ENCODE measurements at regions not wholly inside any gene's neighbourhood (a gene's known extent, or its start where the extent isn't known, plus 50 kb on each side); places are given as distances from the start of the nearest gene placed in this dataset.

- no peaks in the 10 kb centered on the region for H3K27me3 ChIP-seq (ENCODE audit: control insufficient read depth in 1 of 2, insufficient read depth in 2 of 2, low read length in 2 of 2)
- no peak overlapping the region for H3K27ac ChIP-seq (ENCODE audit: low read depth, low read length)
- no peaks in the 10 kb centered on the region for H3K36me3 ChIP-seq (ENCODE audit: control insufficient read depth in 1 of 2, insufficient read depth in 2 of 2, low read length in 2 of 2)
- no peaks in the 10 kb centered on the region for H3K9me3 ChIP-seq (ENCODE audit: control insufficient read depth in 1 of 2, low read length in 2 of 2)
- H3K9ac ChIP-seq (ENCODE audit: low read depth in 1 of 2, low read length in 2 of 2): no peak overlapping the region
- no peak overlapping the region for H3K4me3 ChIP-seq (ENCODE audit: low read depth in 1 of 2, low read length in 2 of 2)
- H3K4me1 ChIP-seq (ENCODE audit: control insufficient read depth in 1 of 2, insufficient read depth in 2 of 2, low read length in 2 of 2): no peaks in the 10 kb centered on the region
Observed at GRCh38 chr9:88712484-88712883, 177.5 kb downstream of the NXNL2 start.

DNA sequence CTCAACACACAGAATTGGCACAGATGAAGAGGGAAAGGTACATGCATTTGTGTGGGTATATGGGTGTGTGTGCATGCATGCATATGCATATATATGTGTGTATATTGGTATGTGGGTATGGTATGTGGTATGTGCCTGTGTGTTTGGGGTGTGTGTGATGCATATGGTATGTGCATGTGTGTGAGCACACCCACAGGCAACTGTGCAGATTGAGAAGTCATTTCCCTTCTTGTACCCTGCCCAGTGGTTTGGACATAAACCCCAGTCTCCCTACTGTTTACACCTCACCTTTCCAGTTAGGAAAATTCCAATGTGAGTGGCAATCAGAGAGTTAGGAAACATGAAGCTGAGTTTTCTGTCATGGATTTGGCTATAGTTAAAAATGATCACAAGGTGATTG, 178.0 kb downstream of the NXNL2 start:
- Histone ChIP-seq H3K27ac (ENCODE audit: low read depth, low read length) (no peak overlapping the region), H3K4me3 (ENCODE audit: low read depth in 1 of 2, low read length in 2 of 2) (no peak overlapping the region), H3K27me3 (ENCODE audit: control insufficient read depth in 1 of 2, insufficient read depth in 2 of 2, low read length in 2 of 2) (no peaks in the 10 kb centered on the region), H3K36me3 (ENCODE audit: control insufficient read depth in 1 of 2, insufficient read depth in 2 of 2, low read length in 2 of 2) (no peaks in the 10 kb centered on the region), H3K9ac (ENCODE audit: low read depth in 1 of 2, low read length in 2 of 2) (no peak overlapping the region), H3K9me3 (ENCODE audit: control insufficient read depth in 1 of 2, low read length in 2 of 2) (no peaks in the 10 kb centered on the region), H3K4me1 (ENCODE audit: control insufficient read depth in 1 of 2, insufficient read depth in 2 of 2, low read length in 2 of 2) (no peaks in the 10 kb centered on the region)

GRCh38 chr9:88716596-88717290, 181.8 kb downstream of the NXNL2 start:
- Histone ChIP-seq H3K4me1 (ENCODE audit: control insufficient read depth in 1 of 2, insufficient read depth in 2 of 2, low read length in 2 of 2) (no peaks in the 10 kb centered on the region), H3K4me3 (ENCODE audit: low read depth in 1 of 2, low read length in 2 of 2) (no peak overlapping the region), H3K9me3 (ENCODE audit: control insufficient read depth in 1 of 2, low read length in 2 of 2) (no peaks in the 10 kb centered on the region), H3K9ac (ENCODE audit: low read depth in 1 of 2, low read length in 2 of 2) (no peak overlapping the region), H3K36me3 (ENCODE audit: control insufficient read depth in 1 of 2, insufficient read depth in 2 of 2, low read length in 2 of 2) (no peaks in the 10 kb centered on the region), H3K27me3 (ENCODE audit: control insufficient read depth in 1 of 2, insufficient read depth in 2 of 2, low read length in 2 of 2) (no peaks in the 10 kb centered on the region), H3K27ac (ENCODE audit: low read depth, low read length) (no peak overlapping the region)

- H3K27ac ChIP-seq (ENCODE audit: low read depth, low read length): no peak overlapping the region
- H3K27me3 ChIP-seq (ENCODE audit: control insufficient read depth in 1 of 2, insufficient read depth in 2 of 2, low read length in 2 of 2): no peaks in the 10 kb centered on the region
- H3K4me1 ChIP-seq (ENCODE audit: control insufficient read depth in 1 of 2, insufficient read depth in 2 of 2, low read length in 2 of 2): no peaks in the 10 kb centered on the region
- no peak overlapping the region for H3K4me3 ChIP-seq (ENCODE audit: low read depth in 1 of 2, low read length in 2 of 2)
- H3K9me3 ChIP-seq (ENCODE audit: control insufficient read depth in 1 of 2, low read length in 2 of 2): no peaks in the 10 kb centered on the region
- H3K9ac ChIP-seq (ENCODE audit: low read depth in 1 of 2, low read length in 2 of 2): no peak overlapping the region
- no peaks in the 10 kb centered on the region for H3K36me3 ChIP-seq (ENCODE audit: control insufficient read depth in 1 of 2, insufficient read depth in 2 of 2, low read length in 2 of 2)
Observed at GRCh38 chr9:88721025-88721424, 186.0 kb downstream of the NXNL2 start.

DNA sequence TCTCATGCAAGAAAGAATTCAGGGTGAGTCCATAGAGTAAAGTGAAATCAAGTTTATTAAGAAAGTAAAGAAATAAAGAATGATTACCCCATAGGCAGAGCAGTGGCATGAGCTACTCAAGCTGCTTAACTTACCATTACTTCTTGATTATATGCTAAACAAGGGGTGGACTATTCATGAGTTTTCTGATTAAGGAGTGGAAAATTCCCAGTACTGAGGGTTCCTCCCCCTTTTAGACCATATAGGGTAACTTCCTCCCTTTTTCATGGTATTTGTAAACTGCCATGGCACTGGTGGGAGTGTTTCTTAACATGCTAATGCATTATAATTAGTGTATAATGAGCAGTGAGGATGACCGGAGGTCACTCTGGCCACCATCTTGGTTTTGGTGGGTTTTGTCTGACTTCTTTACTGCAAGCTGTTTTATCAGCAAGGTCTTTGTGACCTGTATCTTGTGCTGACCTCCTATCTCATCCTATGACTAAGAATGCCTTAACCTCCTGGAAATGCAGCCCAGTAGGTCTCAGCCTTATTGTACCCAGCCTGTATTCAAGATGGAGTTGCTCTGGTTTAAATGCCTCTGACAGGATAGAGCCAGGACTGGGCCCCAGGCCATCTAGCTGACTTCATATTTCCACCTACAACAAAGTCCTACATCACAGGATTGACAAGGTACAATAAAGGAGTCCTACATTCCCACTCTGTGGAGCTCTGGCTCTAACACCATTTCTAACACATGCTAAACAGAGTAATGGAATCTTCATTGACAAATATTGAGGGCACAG, 186.7 kb downstream of the NXNL2 start:
- no peak overlapping the region for H3K9ac ChIP-seq (ENCODE audit: low read depth in 1 of 2, low read length in 2 of 2)
- no peak overlapping the region for H3K27ac ChIP-seq (ENCODE audit: low read depth, low read length)
- H3K4me1 ChIP-seq (ENCODE audit: control insufficient read depth in 1 of 2, insufficient read depth in 2 of 2, low read length in 2 of 2): no peaks in the 10 kb centered on the region
- no peak overlapping the region for H3K4me3 ChIP-seq (ENCODE audit: low read depth in 1 of 2, low read length in 2 of 2)
- no peaks in the 10 kb centered on the region for H3K27me3 ChIP-seq (ENCODE audit: control insufficient read depth in 1 of 2, insufficient read depth in 2 of 2, low read length in 2 of 2)
- no peaks in the 10 kb centered on the region for H3K9me3 ChIP-seq (ENCODE audit: control insufficient read depth in 1 of 2, low read length in 2 of 2)
- H3K36me3 ChIP-seq (ENCODE audit: control insufficient read depth in 1 of 2, insufficient read depth in 2 of 2, low read length in 2 of 2): no peaks in the 10 kb centered on the region

- Histone ChIP-seq H3K4me3 (ENCODE audit: low read depth in 1 of 2, low read length in 2 of 2) (no peak overlapping the region), H3K9me3 (ENCODE audit: control insufficient read depth in 1 of 2, low read length in 2 of 2) (no peaks in the 10 kb centered on the region), H3K36me3 (ENCODE audit: control insufficient read depth in 1 of 2, insufficient read depth in 2 of 2, low read length in 2 of 2) (no peaks in the 10 kb centered on the region), H3K9ac (ENCODE audit: low read depth in 1 of 2, low read length in 2 of 2) (no peak overlapping the region), H3K27me3 (ENCODE audit: control insufficient read depth in 1 of 2, insufficient read depth in 2 of 2, low read length in 2 of 2) (no peaks in the 10 kb centered on the region), H3K27ac (ENCODE audit: low read depth, low read length) (no peak overlapping the region), H3K4me1 (ENCODE audit: control insufficient read depth in 1 of 2, insufficient read depth in 2 of 2, low read length in 2 of 2) (no peaks in the 10 kb centered on the region)
Observed at GRCh38 chr9:88722753-88723152, 187.8 kb downstream of the NXNL2 start.

GRCh38 chr9:88723751-88724150, 188.8 kb downstream of the NXNL2 start:
- Histone ChIP-seq H3K27ac (ENCODE audit: low read depth, low read length) (no peak overlapping the region), H3K4me1 (ENCODE audit: control insufficient read depth in 1 of 2, insufficient read depth in 2 of 2, low read length in 2 of 2) (no peaks in the 10 kb centered on the region), H3K27me3 (ENCODE audit: control insufficient read depth in 1 of 2, insufficient read depth in 2 of 2, low read length in 2 of 2) (no peaks in the 10 kb centered on the region), H3K9ac (ENCODE audit: low read depth in 1 of 2, low read length in 2 of 2) (no peak overlapping the region), H3K4me3 (ENCODE audit: low read depth in 1 of 2, low read length in 2 of 2) (no peak overlapping the region), H3K9me3 (ENCODE audit: control insufficient read depth in 1 of 2, low read length in 2 of 2) (no peaks in the 10 kb centered on the region), H3K36me3 (ENCODE audit: control insufficient read depth in 1 of 2, insufficient read depth in 2 of 2, low read length in 2 of 2) (no peaks in the 10 kb centered on the region)

GRCh38 chr9:88724331-88724730, 189.4 kb downstream of the NXNL2 start:
- Histone ChIP-seq H3K9me3 (ENCODE audit: control insufficient read depth in 1 of 2, low read length in 2 of 2) (no peaks in the 10 kb centered on the region), H3K36me3 (ENCODE audit: control insufficient read depth in 1 of 2, insufficient read depth in 2 of 2, low read length in 2 of 2) (no peaks in the 10 kb centered on the region), H3K27me3 (ENCODE audit: control insufficient read depth in 1 of 2, insufficient read depth in 2 of 2, low read length in 2 of 2) (no peaks in the 10 kb centered on the region)

DNA sequence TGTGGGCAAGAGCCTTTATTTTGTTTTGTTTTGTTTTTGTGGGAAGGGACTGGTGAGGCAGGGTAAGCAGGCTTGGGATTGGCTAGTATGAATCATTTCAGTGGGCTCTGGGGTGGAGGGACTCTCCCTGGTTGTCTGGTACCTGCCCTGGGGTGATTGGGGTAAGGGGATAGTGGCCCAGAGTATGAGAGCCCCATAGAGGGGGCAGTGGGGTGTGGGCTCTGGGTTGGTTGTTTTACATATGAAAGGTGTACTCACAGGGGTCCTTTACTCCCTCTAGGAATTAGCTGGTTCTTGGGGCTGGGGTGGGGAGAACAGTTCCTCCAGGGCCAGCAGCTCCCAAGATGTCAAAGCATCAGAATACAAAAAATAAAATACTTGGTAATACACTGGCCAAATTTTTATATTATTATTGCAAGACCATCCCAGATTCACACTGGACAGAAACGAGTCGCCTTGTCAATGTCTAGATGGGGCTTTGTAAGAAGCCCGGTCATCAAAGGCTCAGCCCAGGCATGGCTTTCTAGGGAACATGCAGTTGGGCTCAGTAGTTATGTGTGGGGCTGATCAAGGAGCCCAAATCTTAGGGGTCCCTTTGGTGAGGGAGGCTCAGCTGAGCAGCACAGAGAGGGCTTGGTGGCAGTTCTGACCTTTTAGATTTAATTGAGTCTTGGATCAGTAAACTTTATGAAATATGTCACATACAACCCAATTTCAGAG, 190.5 kb downstream of the NXNL2 start:
- H3K9ac ChIP-seq (ENCODE audit: low read depth in 1 of 2, low read length in 2 of 2): no peak overlapping the region
- H3K4me3 ChIP-seq (ENCODE audit: low read depth in 1 of 2, low read length in 2 of 2): no peak overlapping the region
- H3K4me1 ChIP-seq (ENCODE audit: control insufficient read depth in 1 of 2, insufficient read depth in 2 of 2, low read length in 2 of 2): no peaks in the 10 kb centered on the region
- H3K27ac ChIP-seq (ENCODE audit: low read depth, low read length): no peak overlapping the region
- no peaks in the 10 kb centered on the region for H3K36me3 ChIP-seq (ENCODE audit: control insufficient read depth in 1 of 2, insufficient read depth in 2 of 2, low read length in 2 of 2)
- no peaks in the 10 kb centered on the region for H3K27me3 ChIP-seq (ENCODE audit: control insufficient read depth in 1 of 2, insufficient read depth in 2 of 2, low read length in 2 of 2)
- H3K9me3 ChIP-seq (ENCODE audit: control insufficient read depth in 1 of 2, low read length in 2 of 2): no peaks in the 10 kb centered on the region

More at GRCh38 chr9:88724331-88724730, 189.4 kb downstream of the NXNL2 start:
- H3K4me1 ChIP-seq (ENCODE audit: control insufficient read depth in 1 of 2, insufficient read depth in 2 of 2, low read length in 2 of 2): no peaks in the 10 kb centered on the region
- no peak overlapping the region for H3K9ac ChIP-seq (ENCODE audit: low read depth in 1 of 2, low read length in 2 of 2)
- H3K27ac ChIP-seq (ENCODE audit: low read depth, low read length): no peak overlapping the region
- no peak overlapping the region for H3K4me3 ChIP-seq (ENCODE audit: low read depth in 1 of 2, low read length in 2 of 2)

- no peaks in the 10 kb centered on the region for H3K36me3 ChIP-seq (ENCODE audit: control insufficient read depth in 1 of 2, insufficient read depth in 2 of 2, low read length in 2 of 2)
- H3K4me1 ChIP-seq (ENCODE audit: control insufficient read depth in 1 of 2, insufficient read depth in 2 of 2, low read length in 2 of 2): no peaks in the 10 kb centered on the region
- no peak overlapping the region for H3K27ac ChIP-seq (ENCODE audit: low read depth, low read length)
- H3K9ac ChIP-seq (ENCODE audit: low read depth in 1 of 2, low read length in 2 of 2): no peak overlapping the region
- no peak overlapping the region for H3K4me3 ChIP-seq (ENCODE audit: low read depth in 1 of 2, low read length in 2 of 2)
- no peaks in the 10 kb centered on the region for H3K27me3 ChIP-seq (ENCODE audit: control insufficient read depth in 1 of 2, insufficient read depth in 2 of 2, low read length in 2 of 2)
- H3K9me3 ChIP-seq (ENCODE audit: control insufficient read depth in 1 of 2, low read length in 2 of 2): no peaks in the 10 kb centered on the region
Observed at GRCh38 chr9:88726803-88727202, 191.8 kb downstream of the NXNL2 start.
